ENCODE measurements at regions not wholly inside any gene's neighbourhood (a gene's known extent, or its start where the extent isn't known, plus 50 kb on each side); places are given as distances from the start of the nearest gene placed in this dataset.

- TF ChIP-seq KMT2A (CRISPR knock-in tag; IDR thresholded peaks at IDR 0.05) = no peak
These were observed 114.0 kb upstream of the SLC35G4 start (continued) for GRCh38 chr18:11495441-11495840.

GRCh38 chr18:11494107-11494506 lies 115.3 kb upstream of the SLC35G4 start:
- peak; percentile 12 for FAIRE-seq
- H3K4me1 ChIP-seq (ENCODE audit: insufficient read depth, low read length) = peaks cover 61% of the 10 kb centered on the region
- no peaks in the 10 kb centered on the region for H4K20me1 ChIP-seq (ENCODE audit: insufficient read depth, low read length)
- H3K9ac ChIP-seq (ENCODE audit: insufficient read depth, low read depth, low read length) = 0 out of 2 replicates have a peak overlapping the region, but pooled peaks have one; percentile 1
- in situ Hi-C loops (cut with HindIII; ENCODE audit: extremely low pct_ligation_motif_present, low pct_unique_long_range_greater_than_20kb) = no loop called here
- peak overlapping the region; percentile 50 for H3K4me2 ChIP-seq (ENCODE audit: low read depth, low read length)
- H2AFZ ChIP-seq (ENCODE audit: low read length) = no peak overlapping the region
- no peaks in the 10 kb centered on the region for H3K9me3 ChIP-seq (ENCODE audit: low read length)
- H3K27ac ChIP-seq (ENCODE audit: extremely low read length, insufficient read depth, low read length) = peak overlapping the region; percentile 69
- H3K36me3 ChIP-seq (replicated peaks in 1 of 2; ENCODE audit: control insufficient read depth in 1 of 2, insufficient read depth in 2 of 2, low read length in 2 of 2) = no peaks in the 10 kb centered on the region
- H3K27me3 ChIP-seq (ENCODE audit: control insufficient read depth in 1 of 2, insufficient read depth in 2 of 2, low read length in 2 of 2) = no peaks in the 10 kb centered on the region
- ATAC-seq = peak; percentile 95
- no peaks in the 10 kb centered on the region for H3K79me2 ChIP-seq (ENCODE audit: insufficient read depth, low read length)
- BruUV-seq (replicated peaks) = no TSS peak
- POLR2A ChIA-PET = no interaction called here
- intact Hi-C loops (cut with micrococcal nuclease; ENCODE audit: unreplicated experiment) = no loop called here
- CTCF ChIA-PET (ENCODE audit: low intra/inter-chr PET ratio, low total read pairs) = no interaction called here
- DNase-seq (ENCODE audit: low spot score) = peak; percentile 81
- no peak overlapping the region; a peak in 1 of 6 replicates for H3K4me3 ChIP-seq (replicated peaks in 1 of 3; ENCODE audit: insufficient read depth in 1 of 3, low read depth in 2 of 3, low read length in 3 of 3)
- TF ChIP-seq FOXA1 (IDR thresholded peaks at IDR 0.05) (no peak), FOXA1 (CRISPR knock-in tag; IDR thresholded peaks at IDR 0.05) (peak; percentile 58), HOMEZ (CRISPR knock-in tag; IDR thresholded peaks at IDR 0.05; ENCODE audit: low read depth) (peak; percentile 85; the same call in 1 of the 2 replicates), AHDC1 (CRISPR knock-in tag; IDR thresholded peaks at IDR 0.05; ENCODE audit: borderline replicate concordance) (peak; percentile 57; the same call in 1 of the 2 replicates), EHMT2 (IDR thresholded peaks at IDR 0.05; ENCODE audit: borderline replicate concordance, low read depth, low read length) (peak; percentile 55; the same call in 1 of the 2 replicates), HNF4A (CRISPR knock-in tag; IDR thresholded peaks at IDR 0.05) (peak; percentile 68), AHR (CRISPR knock-in tag; IDR thresholded peaks at IDR 0.05) (no peak), NR2F6 (IDR thresholded peaks at IDR 0.05) (peak; percentile 26; the same call in 1 of the 2 replicates), NR2F6 (CRISPR knock-in tag; IDR thresholded peaks at IDR 0.05) (0 out of 2 replicates have a peak, but pooled peaks have one; percentile 9), ZFYVE20 (CRISPR knock-in tag; IDR thresholded peaks at IDR 0.05; ENCODE audit: borderline replicate concordance, low read depth) (no peak), TBX3 (IDR thresholded peaks at IDR 0.05; ENCODE audit: borderline replicate concordance) (peak; percentile 87; the same call in 1 of the 2 replicates), SOX5 (CRISPR knock-in tag; IDR thresholded peaks at IDR 0.05; ENCODE audit: borderline replicate concordance) (peak; percentile 84; the same call in 1 of the 2 replicates), FOXO1 (CRISPR knock-in tag; IDR thresholded peaks at IDR 0.05) (no peak; the same call in 1 of the 2 replicates), TRIM24 (CRISPR knock-in tag; IDR thresholded peaks at IDR 0.05) (no peak), NCOR1 (IDR thresholded peaks at IDR 0.05; ENCODE audit: borderline replicate concordance, low read length) (peak; percentile 65; the same call in 1 of the 2 replicates)
